Fibroblast of lung (primary cell): ENCODE measurements at regions not wholly inside any gene's neighbourhood (a gene's known extent, or its start where the extent isn't known, plus 50 kb on each side); places are given as distances from the start of the nearest gene placed in this dataset.

Experiments used
- DNase-seq, 2 donors: peaks; one replicate each; pipeline versions ENCODE4 v3.0.0 to v3.0.0-alpha.2; 2010; ENCODE audit warnings: low read depth in 2 of 2
- H2AFZ ChIP-seq: 2 replicates; pipeline ENCODE4 v1.5.1; 2012; ENCODE audit warnings: low read length, control low read depth, inconsistent platforms
- H3K27ac ChIP-seq: 2 replicates; pipeline ENCODE4 v1.5.1; 2011; ENCODE audit warnings: low read length, control low read depth; ENCODE audit not compliant: insufficient read depth
- H3K27me3 ChIP-seq: 2 replicates; pipeline ENCODE4 v1.5.1; 2011; ENCODE audit warnings: mild to moderate bottlenecking, low read length; ENCODE audit not compliant: control insufficient read depth, insufficient read depth
- H3K36me3 ChIP-seq: 2 replicates; pipeline ENCODE4 v1.5.1; 2011; ENCODE audit warnings: low read length; ENCODE audit not compliant: control insufficient read depth, insufficient read depth
- H3K4me1 ChIP-seq: 2 replicates; pipeline ENCODE4 v1.5.1; 2011; ENCODE audit warnings: low read length; ENCODE audit not compliant: control insufficient read depth, insufficient read depth; ENCODE audit errors: extremely low read depth
- H3K4me2 ChIP-seq: 2 replicates; pipeline ENCODE4 v1.5.1; 2011; ENCODE audit warnings: low read length, control low read depth; ENCODE audit not compliant: insufficient read depth; ENCODE audit errors: extremely low read depth
- H3K4me3 ChIP-seq, 4 experiments: fragments of 200-600 bp in 1 of 4; sonication (generic) in 1 of 4; replicated peaks in 1 of 4; 2 replicates each; pipeline ENCODE4 v1.5.1; 2011 to 2016; ENCODE audit warnings: low read length in 4 of 4, low read depth in 3 of 4, mild to moderate bottlenecking in 3 of 4, control low read depth in 2 of 4, inconsistent platforms in 1 of 4, mixed read lengths in 1 of 4; ENCODE audit not compliant: insufficient read depth in 1 of 4; ENCODE audit errors: control extremely low read depth in 1 of 4
- H3K79me2 ChIP-seq: 2 replicates; pipeline ENCODE4 v1.5.1; 2012; ENCODE audit warnings: mild to moderate bottlenecking, low read length, inconsistent platforms; ENCODE audit not compliant: control insufficient read depth, insufficient read depth
- H3K9ac ChIP-seq: 2 replicates; pipeline ENCODE4 v1.5.1; 2011; ENCODE audit warnings: mild to moderate bottlenecking, low read length, control low read depth; ENCODE audit not compliant: insufficient read depth
- H3K9me3 ChIP-seq: 2 replicates; pipeline ENCODE4 v1.5.1; 2012; ENCODE audit warnings: low read depth, low read length; ENCODE audit not compliant: control insufficient read depth, insufficient read depth
- H4K20me1 ChIP-seq: 2 replicates; pipeline ENCODE4 v1.5.1; 2011; ENCODE audit warnings: low read length; ENCODE audit not compliant: control insufficient read depth, insufficient read depth; ENCODE audit errors: extremely low read depth
- CTCF ChIP-seq, 2 donors: IDR thresholded peaks in 1 of 2; conservative IDR thresholded peaks in 1 of 2; 1 replicate in 1 of 2; 2 replicates in 1 of 2; pipeline ENCODE4 v1.5.1; 2011 to 2012; ENCODE audit warnings: low read length in 2 of 2, control low read depth in 1 of 2, inconsistent platforms in 1 of 2, low read depth in 1 of 2, mild to moderate bottlenecking in 1 of 2
- EZH2 ChIP-seq: IDR thresholded peaks from 2 replicates; pipeline ENCODE4 v1.5.1; 2012; ENCODE audit warnings: low read length, control low read depth, mild to moderate bottlenecking; ENCODE audit errors: missing control alignments

- H3K4me1 ChIP-seq: no peaks in the 10 kb centered on the region
- H3K27me3 ChIP-seq: no peaks in the 10 kb centered on the region
- no peak overlapping the region for H3K9ac ChIP-seq
- H3K27ac ChIP-seq: no peak overlapping the region
- no peaks in the 10 kb centered on the region for H3K9me3 ChIP-seq
- no peak overlapping the region for H3K4me3 ChIP-seq
- no peak for TF ChIP-seq EZH2
- TF ChIP-seq CTCF (conservative IDR thresholded peaks at IDR 0.05 in 1 of 2, IDR thresholded peaks at IDR 0.05 in 1 of 2; ENCODE audit: low read depth in 1 of 2, low read length in 2 of 2): no peak
- no peak overlapping the region for H2AFZ ChIP-seq
- no peaks in the 10 kb centered on the region for H3K36me3 ChIP-seq
- H4K20me1 ChIP-seq: no peaks in the 10 kb centered on the region
- no peak for DNase-seq
- no peaks in the 10 kb centered on the region for H3K79me2 ChIP-seq
- no peak overlapping the region for H3K4me2 ChIP-seq
Observed at GRCh38 chr3:189027626-189028155, 144.1 kb upstream of the TPRG1 start.

GRCh38 chr3:189038773-189039745 lies 132.7 kb upstream of the TPRG1 start:
- Histone ChIP-seq H3K27ac (no peak overlapping the region), H4K20me1 (no peaks in the 10 kb centered on the region), H3K4me3 (no peak overlapping the region), H3K79me2 (no peaks in the 10 kb centered on the region), H3K4me2 (no peak overlapping the region), H3K36me3 (no peaks in the 10 kb centered on the region), H3K9ac (no peak overlapping the region), H3K27me3 (no peaks in the 10 kb centered on the region), H3K4me1 (no peaks in the 10 kb centered on the region), H3K9me3 (no peaks in the 10 kb centered on the region), H2AFZ (no peak overlapping the region)
- no peak for TF ChIP-seq CTCF (conservative IDR thresholded peaks at IDR 0.05 in 1 of 2, IDR thresholded peaks at IDR 0.05 in 1 of 2; ENCODE audit: low read depth in 1 of 2, low read length in 2 of 2)
- no peak for TF ChIP-seq EZH2
- DNase-seq: no peak

GRCh38 chr3:189040656-189041335 lies 131.0 kb upstream of the TPRG1 start:
- no peak overlapping the region for H3K27ac ChIP-seq
- H3K4me3 ChIP-seq: no peak overlapping the region
- no peaks in the 10 kb centered on the region for H3K9me3 ChIP-seq
- no peak for TF ChIP-seq EZH2
- TF ChIP-seq CTCF (conservative IDR thresholded peaks at IDR 0.05 in 1 of 2, IDR thresholded peaks at IDR 0.05 in 1 of 2; ENCODE audit: low read depth in 1 of 2, low read length in 2 of 2): no peak
- H3K4me1 ChIP-seq: no peaks in the 10 kb centered on the region
- no peaks in the 10 kb centered on the region for H4K20me1 ChIP-seq
- no peak for DNase-seq
- no peaks in the 10 kb centered on the region for H3K27me3 ChIP-seq
- H2AFZ ChIP-seq: no peak overlapping the region
- no peak overlapping the region for H3K9ac ChIP-seq
- no peaks in the 10 kb centered on the region for H3K79me2 ChIP-seq
- no peak overlapping the region for H3K4me2 ChIP-seq
- H3K36me3 ChIP-seq: no peaks in the 10 kb centered on the region
